GM12872 (cell line): ENCODE measurements at regions not wholly inside any gene's neighbourhood (a gene's known extent, or its start where the extent isn't known, plus 50 kb on each side); places are given as distances from the start of the nearest gene placed in this dataset.

Source experiments
- TF ChIP-seq, protein P1 (sequence below): IDR thresholded peaks from 3 replicates; pipeline ENCODE4 v1.5.1; 2011; ENCODE audit warnings: low read depth, mild to moderate bottlenecking, low read length, moderate library complexity; ENCODE audit not compliant: insufficient read depth

DNA sequence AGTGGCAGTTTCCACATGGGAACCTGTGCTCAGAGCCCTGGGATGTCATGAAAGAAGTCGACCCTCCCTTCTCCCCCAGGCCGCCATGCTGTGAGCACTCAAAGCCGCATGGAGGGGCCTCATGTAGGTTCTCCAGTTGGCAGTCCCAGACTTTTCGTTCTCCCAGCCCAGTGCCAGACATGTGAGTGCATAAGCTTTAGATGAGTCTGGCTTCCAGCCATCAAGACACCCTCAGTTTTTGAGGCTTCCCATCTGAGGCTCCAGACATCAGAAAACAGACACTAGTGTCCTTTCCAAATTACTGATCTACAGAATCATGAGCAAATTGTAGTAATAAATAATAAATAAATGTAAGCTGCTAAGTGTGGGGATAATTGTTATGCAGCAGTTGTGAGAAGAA is 136.5 kb upstream of the AGBL1 start:
- TF ChIP-seq, protein P1, sequence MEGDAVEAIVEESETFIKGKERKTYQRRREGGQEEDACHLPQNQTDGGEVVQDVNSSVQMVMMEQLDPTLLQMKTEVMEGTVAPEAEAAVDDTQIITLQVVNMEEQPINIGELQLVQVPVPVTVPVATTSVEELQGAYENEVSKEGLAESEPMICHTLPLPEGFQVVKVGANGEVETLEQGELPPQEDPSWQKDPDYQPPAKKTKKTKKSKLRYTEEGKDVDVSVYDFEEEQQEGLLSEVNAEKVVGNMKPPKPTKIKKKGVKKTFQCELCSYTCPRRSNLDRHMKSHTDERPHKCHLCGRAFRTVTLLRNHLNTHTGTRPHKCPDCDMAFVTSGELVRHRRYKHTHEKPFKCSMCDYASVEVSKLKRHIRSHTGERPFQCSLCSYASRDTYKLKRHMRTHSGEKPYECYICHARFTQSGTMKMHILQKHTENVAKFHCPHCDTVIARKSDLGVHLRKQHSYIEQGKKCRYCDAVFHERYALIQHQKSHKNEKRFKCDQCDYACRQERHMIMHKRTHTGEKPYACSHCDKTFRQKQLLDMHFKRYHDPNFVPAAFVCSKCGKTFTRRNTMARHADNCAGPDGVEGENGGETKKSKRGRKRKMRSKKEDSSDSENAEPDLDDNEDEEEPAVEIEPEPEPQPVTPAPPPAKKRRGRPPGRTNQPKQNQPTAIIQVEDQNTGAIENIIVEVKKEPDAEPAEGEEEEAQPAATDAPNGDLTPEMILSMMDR: no peak

DNA sequence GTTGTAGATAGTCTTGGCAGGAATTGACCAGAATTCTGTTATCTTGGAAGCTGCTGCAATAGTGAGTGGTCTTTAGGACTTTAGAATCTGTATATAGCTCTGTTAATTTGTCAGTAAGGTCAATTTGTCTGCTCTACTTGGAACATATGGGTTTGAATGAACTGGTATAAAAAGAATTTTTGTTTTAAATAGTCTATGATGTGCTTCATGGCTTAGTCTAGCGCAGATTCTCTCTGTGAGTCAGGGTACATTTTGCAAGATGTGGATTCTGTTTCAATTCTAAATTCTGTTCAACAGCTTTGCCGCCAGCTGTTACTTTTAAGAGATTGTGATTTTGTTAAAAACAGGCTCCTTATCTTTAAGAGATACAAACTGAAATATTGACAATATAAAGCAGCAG is 135.9 kb upstream of the AGBL1 start:
- TF ChIP-seq, protein P1: no peak

DNA sequence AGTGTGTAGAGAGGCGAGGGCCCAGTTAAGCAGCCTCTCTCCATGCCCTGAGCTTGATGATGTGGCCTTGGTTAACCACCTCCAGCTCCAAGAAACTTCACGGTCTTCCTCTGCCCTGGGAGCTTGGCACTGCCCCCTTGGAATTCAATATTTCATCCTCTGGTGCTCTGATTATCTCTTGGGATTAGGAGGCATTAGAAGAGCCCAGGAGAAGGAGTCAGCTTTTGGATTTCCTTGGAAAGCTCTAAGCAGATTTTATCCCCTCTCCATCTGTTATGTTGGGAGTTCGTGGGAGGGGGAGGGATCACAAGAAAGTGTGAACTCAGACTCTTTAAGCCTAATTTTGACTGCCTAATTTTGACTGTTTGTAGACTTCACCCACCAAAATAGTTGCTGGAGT is 132.7 kb upstream of the AGBL1 start:
- TF ChIP-seq, protein P1: no peak

DNA sequence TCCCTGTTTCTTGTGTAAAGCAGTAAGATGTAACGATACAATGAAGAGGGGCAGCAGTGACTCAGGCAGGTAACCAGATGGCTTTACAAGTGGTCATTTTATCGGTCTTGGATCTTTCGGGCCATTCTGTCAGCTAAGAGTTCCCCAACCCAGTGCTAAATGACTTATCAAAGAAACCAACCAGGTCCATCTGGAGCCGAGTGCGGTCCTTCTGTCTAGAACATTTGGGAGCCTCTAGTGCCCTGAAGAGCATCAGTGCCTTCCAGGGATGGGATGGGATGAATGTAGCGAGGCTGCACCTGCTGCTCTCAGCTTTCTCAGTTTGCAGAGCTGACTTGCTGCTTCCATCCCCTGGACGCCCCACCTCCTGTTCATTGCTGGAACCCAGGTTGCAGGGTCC is 131.7 kb upstream of the AGBL1 start:
- TF ChIP-seq, protein P1: no peak

DNA sequence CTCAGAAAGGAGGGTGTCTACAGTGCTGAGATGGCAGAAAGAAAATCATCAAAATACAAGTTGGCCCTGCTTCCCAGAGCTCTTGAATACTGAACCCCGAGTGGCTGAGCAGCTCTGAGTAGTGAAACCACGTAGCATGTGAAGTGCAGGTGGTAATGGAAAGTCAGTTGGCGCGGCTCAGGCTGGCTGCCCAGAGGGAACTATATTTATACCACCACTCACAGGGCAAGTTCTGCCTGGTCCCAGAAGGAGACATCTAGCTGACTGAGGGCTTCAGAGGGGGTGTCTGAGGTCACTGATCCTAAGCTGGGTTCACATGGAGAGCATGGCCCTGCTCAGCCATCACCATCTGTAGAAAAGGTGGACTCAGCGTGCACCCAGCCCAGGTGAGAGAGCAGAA is 129.6 kb upstream of the AGBL1 start:
- TF ChIP-seq, protein P1: no peak

DNA sequence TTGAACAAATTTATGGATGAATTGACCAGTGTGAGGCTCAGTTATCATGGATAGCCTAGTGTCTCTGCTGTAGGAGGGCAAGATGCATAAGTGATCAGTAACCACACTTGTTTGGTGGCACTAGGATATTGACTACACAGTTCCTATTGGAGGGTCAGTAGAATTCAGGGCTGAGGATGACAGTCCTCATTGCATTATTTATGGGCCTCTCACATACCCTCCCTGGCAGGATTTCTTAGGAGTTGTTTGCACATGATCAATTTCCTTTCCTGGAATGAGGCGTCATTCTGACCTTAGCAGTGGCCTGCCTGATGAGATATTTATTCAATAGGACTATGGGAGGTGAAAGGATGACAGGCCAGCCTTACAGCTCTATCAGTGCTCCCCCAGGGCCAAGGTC is 125.1 kb upstream of the AGBL1 start:
- TF ChIP-seq, protein P1: no peak

DNA sequence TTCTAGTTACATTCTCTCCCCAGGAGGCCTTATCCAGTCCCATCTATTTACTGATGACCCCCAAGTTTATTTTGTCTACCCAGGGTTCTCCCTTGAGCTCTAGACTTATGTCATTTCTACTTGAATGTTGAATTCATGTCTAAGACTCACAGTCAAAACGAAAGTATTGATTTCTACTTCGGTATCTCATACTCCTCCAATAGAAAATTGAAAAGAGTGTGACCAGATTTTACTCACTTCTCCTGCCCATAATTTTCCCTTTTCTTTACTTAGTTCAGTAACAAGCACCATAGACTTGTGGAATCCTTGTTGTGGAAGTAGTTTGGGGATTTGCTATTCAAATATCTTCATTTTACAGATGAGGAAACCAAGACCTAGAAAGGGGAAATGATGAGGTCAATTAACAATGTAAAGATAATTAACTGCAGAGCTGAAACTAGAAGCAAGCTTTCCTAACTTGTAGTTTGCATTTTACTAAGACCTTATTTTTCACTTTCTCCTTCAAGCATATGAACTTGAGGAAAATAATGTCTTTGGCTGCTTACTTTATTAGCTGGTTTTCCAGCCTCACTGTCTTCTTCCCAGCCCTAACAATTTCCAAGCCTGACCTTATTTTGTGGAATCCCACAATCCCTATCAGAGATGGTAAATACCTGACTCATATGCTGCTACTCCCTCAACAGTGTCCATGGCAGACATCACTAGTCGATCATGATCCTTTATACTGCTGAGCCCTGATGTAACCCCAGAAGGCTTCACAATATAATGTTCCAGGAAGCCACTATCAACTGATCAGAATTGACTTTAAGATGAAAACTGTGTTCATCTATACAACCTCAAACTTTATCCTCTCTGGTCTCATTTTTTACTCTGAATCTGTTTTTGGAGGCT is 123.9 kb upstream of the AGBL1 start:
- TF ChIP-seq, protein P1: no peak
